ENCODE measurements at regions not wholly inside any gene's neighbourhood (a gene's known extent, or its start where the extent isn't known, plus 50 kb on each side); places are given as distances from the start of the nearest gene placed in this dataset.

DNA sequence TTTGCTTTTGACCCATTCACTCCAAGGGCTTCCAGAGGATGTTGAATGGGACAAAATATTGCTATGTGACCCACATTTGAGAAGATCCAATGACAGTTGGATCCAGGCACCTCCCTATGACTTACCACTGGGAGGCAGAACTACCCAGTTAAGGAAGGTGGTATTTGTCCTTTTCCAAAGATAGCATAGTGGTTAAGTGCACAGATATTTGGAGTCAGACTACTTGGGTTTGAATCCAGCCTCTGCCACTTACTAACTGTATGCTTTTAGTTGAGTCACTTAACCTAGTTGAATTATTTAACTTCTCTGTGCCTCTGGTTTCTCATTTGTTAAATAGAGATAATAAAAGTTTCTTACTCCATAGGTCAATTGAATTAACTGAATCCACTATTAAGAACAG is 74.5 kb upstream of the PALM2AKAP2 start:
- H3K4me2 ChIP-seq (ENCODE audit: low read length), result no peak overlapping the region
- no peak overlapping the region for H2AK5ac ChIP-seq (ENCODE audit: low read length)
- H3K9me3 ChIP-seq (ENCODE audit: insufficient read depth, low read depth, low read length), result no peaks in the 10 kb centered on the region
- H2BK12ac ChIP-seq (ENCODE audit: low read length), result no peak overlapping the region
- H2AFZ ChIP-seq (ENCODE audit: insufficient read depth, low read length, poor library complexity), result no peak overlapping the region
- no peaks in the 10 kb centered on the region for H3K79me1 ChIP-seq (ENCODE audit: low read length)
- H3K23ac ChIP-seq (ENCODE audit: low read length), result no peak overlapping the region
- no peak overlapping the region for H4K91ac ChIP-seq (ENCODE audit: low read depth, low read length)
- no peak overlapping the region for H4K12ac ChIP-seq (ENCODE audit: low read depth, low read length)
- no peaks in the 10 kb centered on the region for H3K79me2 ChIP-seq (ENCODE audit: control insufficient read depth, insufficient read depth, low read length, poor library complexity)
- H3K36me3 ChIP-seq (ENCODE audit: control insufficient read depth in 1 of 2, insufficient read depth in 2 of 2, low read length in 2 of 2), result no peaks in the 10 kb centered on the region
- H3K27ac ChIP-seq (ENCODE audit: low read depth, low read length), result no peak overlapping the region
- H3K4ac ChIP-seq (ENCODE audit: low read depth, low read length), result no peak overlapping the region
- H3K4me1 ChIP-seq (ENCODE audit: control insufficient read depth in 1 of 2, insufficient read depth in 2 of 2, low read length in 2 of 2), result no peaks in the 10 kb centered on the region
- no peak overlapping the region for H2BK5ac ChIP-seq (ENCODE audit: low read depth, low read length, poor library complexity)
- no peak overlapping the region for H3K9ac ChIP-seq (ENCODE audit: low read length)
- H3K18ac ChIP-seq (ENCODE audit: low read length), result no peak overlapping the region
- no peak overlapping the region for H2BK120ac ChIP-seq (ENCODE audit: insufficient read depth, low read length, poor library complexity)
- no peak overlapping the region for H4K8ac ChIP-seq (ENCODE audit: low read depth, low read length)
- no peak overlapping the region for H3K14ac ChIP-seq (ENCODE audit: low read length)
- DNase-seq, result no peak
- no peak overlapping the region for H3K4me3 ChIP-seq (ENCODE audit: low read depth, low read length)
- H3K27me3 ChIP-seq (ENCODE audit: insufficient read depth, low read length), result no peaks in the 10 kb centered on the region

- Histone ChIP-seq H2BK12ac (ENCODE audit: low read length) (no peak overlapping the region), H3K27ac (ENCODE audit: low read depth, low read length) (no peak overlapping the region), H3K9me3 (ENCODE audit: insufficient read depth, low read depth, low read length) (no peaks in the 10 kb centered on the region), H3K4me1 (ENCODE audit: control insufficient read depth in 1 of 2, insufficient read depth in 2 of 2, low read length in 2 of 2) (no peaks in the 10 kb centered on the region), H4K91ac (ENCODE audit: low read depth, low read length) (no peak overlapping the region), H3K23ac (ENCODE audit: low read length) (no peak overlapping the region), H3K14ac (ENCODE audit: low read length) (no peak overlapping the region), H3K4ac (ENCODE audit: low read depth, low read length) (no peak overlapping the region), H2AFZ (ENCODE audit: insufficient read depth, low read length, poor library complexity) (no peak overlapping the region), H3K9ac (ENCODE audit: low read length) (no peak overlapping the region), H4K8ac (ENCODE audit: low read depth, low read length) (no peak overlapping the region), H3K4me3 (ENCODE audit: low read depth, low read length) (no peak overlapping the region), H2AK5ac (ENCODE audit: low read length) (no peak overlapping the region), H2BK5ac (ENCODE audit: low read depth, low read length, poor library complexity) (no peak overlapping the region), H3K27me3 (ENCODE audit: insufficient read depth, low read length) (no peaks in the 10 kb centered on the region), H4K12ac (ENCODE audit: low read depth, low read length) (no peak overlapping the region), H3K36me3 (ENCODE audit: control insufficient read depth in 1 of 2, insufficient read depth in 2 of 2, low read length in 2 of 2) (no peaks in the 10 kb centered on the region), H3K18ac (ENCODE audit: low read length) (no peak overlapping the region), H2BK120ac (ENCODE audit: insufficient read depth, low read length, poor library complexity) (no peak overlapping the region), H3K4me2 (ENCODE audit: low read length) (no peak overlapping the region), H3K79me2 (ENCODE audit: control insufficient read depth, insufficient read depth, low read length, poor library complexity) (no peaks in the 10 kb centered on the region), H3K79me1 (ENCODE audit: low read length) (no peaks in the 10 kb centered on the region)
- no CpG with 5 or more reads among the region's 3 CpGs for WGBS (ENCODE audit: extremely low coverage, insufficient coverage, insufficient read length)
- peak in 1 of 2 donors; percentile 15 for DNase-seq
Observed at GRCh38 chr9:109707355-109707754, 72.6 kb upstream of the PALM2AKAP2 start.

GRCh38 chr9:109708451-109708945 is 71.5 kb upstream of the PALM2AKAP2 start:
- no peak overlapping the region for H3K9ac ChIP-seq (ENCODE audit: low read length)
- H2AK5ac ChIP-seq (ENCODE audit: low read length), result no peak overlapping the region
- no peak for DNase-seq
- no peak overlapping the region for H3K4me3 ChIP-seq (ENCODE audit: low read depth, low read length)
- no peaks in the 10 kb centered on the region for H3K4me1 ChIP-seq (ENCODE audit: control insufficient read depth in 1 of 2, insufficient read depth in 2 of 2, low read length in 2 of 2)
- H2BK120ac ChIP-seq (ENCODE audit: insufficient read depth, low read length, poor library complexity), result no peak overlapping the region
- no peak overlapping the region for H2AFZ ChIP-seq (ENCODE audit: insufficient read depth, low read length, poor library complexity)
- H4K91ac ChIP-seq (ENCODE audit: low read depth, low read length), result no peak overlapping the region
- no CpG with 5 or more reads among the region's 4 CpGs for WGBS (ENCODE audit: extremely low coverage, insufficient coverage, insufficient read length)
- H3K9me3 ChIP-seq (ENCODE audit: insufficient read depth, low read depth, low read length), result no peaks in the 10 kb centered on the region
- H3K36me3 ChIP-seq (ENCODE audit: control insufficient read depth in 1 of 2, insufficient read depth in 2 of 2, low read length in 2 of 2), result no peaks in the 10 kb centered on the region
- no peak overlapping the region for H3K27ac ChIP-seq (ENCODE audit: low read depth, low read length)
- no peak overlapping the region for H2BK5ac ChIP-seq (ENCODE audit: low read depth, low read length, poor library complexity)
- no peak overlapping the region for H3K4ac ChIP-seq (ENCODE audit: low read depth, low read length)
- no peak overlapping the region for H4K8ac ChIP-seq (ENCODE audit: low read depth, low read length)
- H2BK12ac ChIP-seq (ENCODE audit: low read length), result no peak overlapping the region
- no peaks in the 10 kb centered on the region for H3K27me3 ChIP-seq (ENCODE audit: insufficient read depth, low read length)
- no peak overlapping the region for H3K4me2 ChIP-seq (ENCODE audit: low read length)
- no peak overlapping the region for H4K12ac ChIP-seq (ENCODE audit: low read depth, low read length)
- H3K14ac ChIP-seq (ENCODE audit: low read length), result no peak overlapping the region
- H3K23ac ChIP-seq (ENCODE audit: low read length), result no peak overlapping the region
- H3K79me1 ChIP-seq (ENCODE audit: low read length), result no peaks in the 10 kb centered on the region
- no peaks in the 10 kb centered on the region for H3K79me2 ChIP-seq (ENCODE audit: control insufficient read depth, insufficient read depth, low read length, poor library complexity)
- H3K18ac ChIP-seq (ENCODE audit: low read length), result no peak overlapping the region

GRCh38 chr9:109709866-109710265 is 70.1 kb upstream of the PALM2AKAP2 start:
- H3K4ac ChIP-seq (ENCODE audit: low read depth, low read length), result no peak overlapping the region
- H3K18ac ChIP-seq (ENCODE audit: low read length), result no peak overlapping the region
- H3K79me1 ChIP-seq (ENCODE audit: low read length), result no peaks in the 10 kb centered on the region
- no peaks in the 10 kb centered on the region for H3K9me3 ChIP-seq (ENCODE audit: insufficient read depth, low read depth, low read length)
- no peak overlapping the region for H3K23ac ChIP-seq (ENCODE audit: low read length)
- no peaks in the 10 kb centered on the region for H3K79me2 ChIP-seq (ENCODE audit: control insufficient read depth, insufficient read depth, low read length, poor library complexity)
- no peak overlapping the region for H3K27ac ChIP-seq (ENCODE audit: low read depth, low read length)
- no peak overlapping the region for H3K4me3 ChIP-seq (ENCODE audit: low read depth, low read length)
- no peaks in the 10 kb centered on the region for H3K36me3 ChIP-seq (ENCODE audit: control insufficient read depth in 1 of 2, insufficient read depth in 2 of 2, low read length in 2 of 2)
- peak; percentile 12 to 60 for DNase-seq
- no peak overlapping the region for H4K12ac ChIP-seq (ENCODE audit: low read depth, low read length)
- no peak overlapping the region for H2BK5ac ChIP-seq (ENCODE audit: low read depth, low read length, poor library complexity)
- no peak overlapping the region for H3K14ac ChIP-seq (ENCODE audit: low read length)
- H4K8ac ChIP-seq (ENCODE audit: low read depth, low read length), result no peak overlapping the region
- H2AFZ ChIP-seq (ENCODE audit: insufficient read depth, low read length, poor library complexity), result no peak overlapping the region
- no peak overlapping the region for H3K9ac ChIP-seq (ENCODE audit: low read length)
- H2BK120ac ChIP-seq (ENCODE audit: insufficient read depth, low read length, poor library complexity), result no peak overlapping the region
- no peak overlapping the region for H2BK12ac ChIP-seq (ENCODE audit: low read length)
- no peak overlapping the region for H4K91ac ChIP-seq (ENCODE audit: low read depth, low read length)
- no peaks in the 10 kb centered on the region for H3K4me1 ChIP-seq (ENCODE audit: control insufficient read depth in 1 of 2, insufficient read depth in 2 of 2, low read length in 2 of 2)
- H2AK5ac ChIP-seq (ENCODE audit: low read length), result no peak overlapping the region
- WGBS (ENCODE audit: extremely low coverage, insufficient coverage, insufficient read length), result no CpG with 5 or more reads among the region's 3 CpGs
- no peaks in the 10 kb centered on the region for H3K27me3 ChIP-seq (ENCODE audit: insufficient read depth, low read length)
- no peak overlapping the region for H3K4me2 ChIP-seq (ENCODE audit: low read length)

Data from trophoblast cell (in vitro differentiated cells and primary cell).